ENCODE measurements at regions not wholly inside any gene's neighbourhood (a gene's known extent, or its start where the extent isn't known, plus 50 kb on each side); places are given as distances from the start of the nearest gene placed in this dataset.

GRCh38 chr14:43165651-43166050 is 1341.4 kb downstream of the FSCB start:
- Histone ChIP-seq H2AFZ (replicated peaks; ENCODE audit: low read length, poor library complexity) (no peak overlapping the region), H3K56ac (ENCODE audit: extremely low read depth, insufficient read depth, low read length) (no peak overlapping the region), H3K4me1 (ENCODE audit: control insufficient read depth, insufficient read depth, low read length) (no peaks in the 10 kb centered on the region), H3K4me3 (ENCODE audit: insufficient read depth, low read depth, low read length) (no peak overlapping the region), H3K23ac (ENCODE audit: low read depth, low read length) (no peak overlapping the region), H3K4me2 (ENCODE audit: low read depth, low read length) (no peak overlapping the region), H4K20me1 (ENCODE audit: insufficient read depth, low read length) (no peaks in the 10 kb centered on the region), H2AK5ac (ENCODE audit: low read depth, low read length) (no peak overlapping the region), H2BK120ac (ENCODE audit: low read depth, low read length) (no peak overlapping the region), H4K5ac (ENCODE audit: low read depth, low read length) (no peak overlapping the region), H3K14ac (replicated peaks; ENCODE audit: low read depth, low read length) (no peak overlapping the region), H3K27me3 (ENCODE audit: control insufficient read depth, insufficient read depth, low read length) (no peaks in the 10 kb centered on the region), H4K8ac (ENCODE audit: low read depth in 2 of 2, low read length in 2 of 2) (no peak overlapping the region), H3K79me1 (ENCODE audit: low read depth in 1 of 2, low read length in 2 of 2) (no peaks in the 10 kb centered on the region), H2BK15ac (ENCODE audit: low read depth, low read length) (no peak overlapping the region), H3K4ac (ENCODE audit: low read depth, low read length) (no peak overlapping the region), H3K9ac (ENCODE audit: low read depth, low read length) (no peak overlapping the region), H3K27ac (ENCODE audit: insufficient read depth, low read length) (no peak overlapping the region), H3K18ac (ENCODE audit: low read depth, low read length) (no peak overlapping the region), H2AK9ac (replicated peaks; ENCODE audit: low read depth, low read length, poor library complexity) (no peak overlapping the region), H3K36me3 (ENCODE audit: control insufficient read depth, insufficient read depth, low read length) (no peaks in the 10 kb centered on the region), H4K91ac (ENCODE audit: insufficient read depth, low read depth, low read length) (no peak overlapping the region), H2BK20ac (ENCODE audit: low read depth, low read length) (no peak overlapping the region), H2BK5ac (ENCODE audit: low read depth, low read length, poor library complexity, severe bottlenecking) (no peak overlapping the region), H3K9me3 (ENCODE audit: control insufficient read depth, insufficient read depth, low read length) (peaks cover 2% of the 10 kb centered on the region; the same call in 1 of the 2 replicates), H3K9me1 (ENCODE audit: insufficient read depth, low read length) (no peaks in the 10 kb centered on the region)
- no TSS peak for BruUV-seq (replicated peaks)
- CTCF ChIA-PET, result no interaction called here
- no peak for ATAC-seq (ENCODE audit: low read depth)
- dilution Hi-C loops (cut with HindIII; ENCODE audit: low sequenced_read_pairs, unreplicated experiment) (no loop called here), in situ Hi-C loops (cut with MboI; ENCODE audit: low sequenced_read_pairs) (no loop called here), intact Hi-C loops (cut with micrococcal nuclease) (loop anchor here (5.0 kb wide), 1 partner anchor 572 kb away; no protein-coding TSS in a partner anchor)
- no CpG with 5 or more reads among the region's 2 CpGs for WGBS, 2 experiments (ENCODE audit: extremely low coverage in 2 of 2, insufficient read length in 1 of 2)
- POLR2A ChIA-PET (ENCODE audit: unreplicated experiment), result no interaction called here
- no peak for DNase-seq
- no peak for TF ChIP-seq MXI1 (IDR thresholded peaks at IDR 0.05; ENCODE audit: borderline replicate concordance, low read depth, low read length)
- no peak for TF ChIP-seq NFE2L2 (IDR thresholded peaks at IDR 0.05; ENCODE audit: low read depth, low read length)
- TF ChIP-seq CHD1 (IDR thresholded peaks at IDR 0.05; ENCODE audit: low read depth, low read length), result no peak
- no peak for TF ChIP-seq USF2 (IDR thresholded peaks at IDR 0.05; ENCODE audit: low read depth, low read length)
- TF ChIP-seq RFX5 (IDR thresholded peaks at IDR 0.05; ENCODE audit: low read depth, low read length), result no peak
- no peak for TF ChIP-seq BHLHE40 (IDR thresholded peaks at IDR 0.05; ENCODE audit: low read depth, low read length)
- TF ChIP-seq POLR2A (IDR thresholded peaks at IDR 0.05; ENCODE audit: low read depth, low read length), result no peak
- TF ChIP-seq RCOR1 (IDR thresholded peaks at IDR 0.05; ENCODE audit: insufficient replicate concordance, low read length), result no peak
- TF ChIP-seq ELK1 (IDR thresholded peaks at IDR 0.05; ENCODE audit: borderline replicate concordance, low read depth, low read length), result no peak
- TF ChIP-seq MAZ (IDR thresholded peaks at IDR 0.05; ENCODE audit: borderline replicate concordance, low read depth, low read length), result no peak
- no peak for TF ChIP-seq MAFK (IDR thresholded peaks at IDR 0.05; ENCODE audit: low read depth, low read length)
- no peak for TF ChIP-seq FOS (IDR thresholded peaks at IDR 0.05; ENCODE audit: low read depth, low read length)
- TF ChIP-seq RAD21 (IDR thresholded peaks at IDR 0.05; ENCODE audit: low read length), result no peak
- no peak for TF ChIP-seq CEBPB (IDR thresholded peaks at IDR 0.05; ENCODE audit: low read depth, low read length)
- TF ChIP-seq CTCF (conservative IDR thresholded peaks at IDR 0.05; ENCODE audit: low read depth, low read length), result no peak
- no peak for TF ChIP-seq SMC3 (IDR thresholded peaks at IDR 0.05; ENCODE audit: low read depth, low read length)
